Mucosa of descending colon (tissue), 3 donors: ENCODE measurements at regions not wholly inside any gene's neighbourhood (a gene's known extent, or its start where the extent isn't known, plus 50 kb on each side); places are given as distances from the start of the nearest gene placed in this dataset.
"Not testable (repeated sequence)": the region's sequence is repeated elsewhere in the genome, so short reads cannot be mapped to it uniquely, and the experiment has no call there.

Experiments
- ATAC-seq: fragments of 200-7000 bp; cut with Tn5 transposase; one replicate; pipeline ENCODE4 v1.9.1; 2020; ENCODE audit warnings: mild to moderate bottlenecking, moderate library complexity
- DNase-seq, 3 donors: peaks; one replicate each; pipeline ENCODE4 v3.0.0-alpha.2; 2020
- H3K36me3 ChIP-seq: fragments of 200-600 bp; one replicate; pipeline ENCODE4 v1.8.0; 2021; ENCODE audit warnings: low read depth, mild to moderate bottlenecking
- H3K4me1 ChIP-seq: fragments of 200-600 bp; one replicate; pipeline ENCODE4 v1.8.0; 2021; ENCODE audit warnings: low read depth, mild to moderate bottlenecking
- H3K4me3 ChIP-seq: fragments of 200-600 bp; one replicate; pipeline ENCODE4 v1.8.0; 2021; ENCODE audit warnings: mild to moderate bottlenecking
- H3K9me3 ChIP-seq: fragments of 200-600 bp; one replicate; pipeline ENCODE4 v1.8.0; 2021; ENCODE audit warnings: mild to moderate bottlenecking
- CTCF ChIP-seq: fragments of 200-600 bp; IDR thresholded peaks from one replicate; pipeline ENCODE4 v1.8.0; 2022; ENCODE audit warnings: antibody characterized with exemption, mild to moderate bottlenecking
- intact Hi-C, 2 donors: fragments of 100-400 bp; cut with DNase I in 1 of 2; cut with micrococcal nuclease in 1 of 2; formaldehyde crosslinking; loops; one replicate each; pipeline versions ENCODE4 v1.11.0 to v1.11.1; 2022; cut with DNase I, micrococcal nuclease
- donor health status: DM: no; HTN: no; CAD: no; lungs with moderate emphysema.
- donor health status: DM: no; HTN: no; CAD: no.
- donor health status: DM: no; HTN: yes; CAD: no.

GRCh38 chrX:758917-759316, 128.3 kb downstream of the SHOX start:
- H3K4me1 ChIP-seq, result no peaks in the 10 kb centered on the region
- H3K4me3 ChIP-seq, result no peak overlapping the region
- intact Hi-C loops, result no loop called here
- ATAC-seq, result no peak
- H3K36me3 ChIP-seq, result no peaks in the 10 kb centered on the region
- no peak for TF ChIP-seq CTCF
- no peaks in the 10 kb centered on the region for H3K9me3 ChIP-seq
- DNase-seq, result no peak

DNA sequence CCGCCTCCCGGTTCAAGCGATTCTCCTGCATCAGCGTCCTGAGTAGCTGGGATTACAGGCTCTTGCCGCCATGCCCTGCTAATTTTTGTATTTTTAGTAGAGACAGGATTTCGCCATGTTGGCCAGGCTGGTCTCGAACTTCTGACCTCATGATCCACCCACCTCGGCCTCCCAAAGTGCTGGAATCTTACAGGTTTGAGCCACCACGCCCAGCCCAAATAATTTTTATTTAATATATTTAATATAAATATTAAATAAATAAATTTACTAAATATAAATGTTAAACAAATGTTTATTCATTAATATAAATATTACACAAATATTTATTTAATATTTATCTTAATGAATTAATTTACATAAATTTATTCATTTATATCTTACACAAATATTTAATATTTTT, 120.2 kb downstream of the SHOX start:
- no peaks in the 10 kb centered on the region for H3K4me1 ChIP-seq
- no peak for TF ChIP-seq CTCF
- ATAC-seq, result no peak
- no peak for DNase-seq
- intact Hi-C loops, result no loop called here
- no peak overlapping the region for H3K4me3 ChIP-seq
- H3K9me3 ChIP-seq, result no peaks in the 10 kb centered on the region
- no peaks in the 10 kb centered on the region for H3K36me3 ChIP-seq

GRCh38 chrX:750263-750662, 119.7 kb downstream of the SHOX start:
- H3K36me3 ChIP-seq, result no peaks in the 10 kb centered on the region
- H3K9me3 ChIP-seq, result no peaks in the 10 kb centered on the region
- H3K4me1 ChIP-seq, result no peaks in the 10 kb centered on the region
- intact Hi-C loops, result no loop called here
- no peak overlapping the region for H3K4me3 ChIP-seq
- ATAC-seq (no peak), DNase-seq (no peak)
- no peak for TF ChIP-seq CTCF

GRCh38 chrX:747176-747575, 116.6 kb downstream of the SHOX start:
- no peak overlapping the region for H3K4me3 ChIP-seq
- TF ChIP-seq CTCF, result no peak
- H3K9me3 ChIP-seq, result no peaks in the 10 kb centered on the region
- DNase-seq (no peak), ATAC-seq (no peak)
- H3K4me1 ChIP-seq, result no peaks in the 10 kb centered on the region
- H3K36me3 ChIP-seq, result no peaks in the 10 kb centered on the region
- intact Hi-C loops, result no loop called here

DNA sequence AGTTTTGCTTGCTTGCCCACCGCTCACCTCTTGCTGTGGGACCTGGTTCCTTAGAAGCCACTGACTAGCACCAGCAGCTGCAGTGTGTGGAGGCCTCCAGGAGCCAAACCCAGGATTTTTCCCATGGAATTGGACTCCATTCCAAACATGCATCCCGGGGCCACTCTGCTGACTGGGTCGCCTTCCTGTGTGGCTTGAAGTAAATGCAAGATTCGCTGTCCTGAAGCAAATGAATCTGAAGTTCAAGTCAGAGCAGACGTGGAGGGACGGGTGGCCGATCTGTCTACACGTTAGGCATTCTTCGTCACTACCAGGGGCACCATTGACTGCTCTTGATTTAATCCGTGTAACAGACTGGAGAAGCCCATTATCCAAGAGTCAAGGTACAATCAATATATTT, 109.0 kb downstream of the SHOX start:
- TF ChIP-seq CTCF, result no peak
- ATAC-seq, result no peak
- intact Hi-C loops, result no loop called here
- DNase-seq, result no peak
- Histone ChIP-seq H3K9me3 (no peaks in the 10 kb centered on the region), H3K36me3 (no peaks in the 10 kb centered on the region), H3K4me1 (no peaks in the 10 kb centered on the region), H3K4me3 (no peak overlapping the region)

DNA sequence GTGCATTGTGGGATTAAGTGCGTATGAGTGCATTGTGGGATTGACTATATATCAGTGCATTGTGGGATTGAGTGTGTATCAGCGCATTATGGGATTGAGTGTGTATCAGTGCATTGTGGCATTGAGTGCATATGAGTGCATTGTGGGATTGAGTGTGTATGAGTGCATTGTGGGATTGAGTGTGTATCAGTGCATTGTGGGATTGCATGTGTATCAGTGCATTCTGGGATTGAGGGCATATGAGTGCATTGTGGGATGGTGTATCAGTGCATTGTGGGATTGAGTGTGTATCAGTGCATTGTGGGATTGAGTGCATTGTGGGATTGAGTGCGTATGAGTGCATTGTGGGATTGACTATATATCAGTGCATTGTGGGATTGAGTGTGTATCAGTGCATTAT, 106.4 kb downstream of the SHOX start:
- DNase-seq, H3K4me3 ChIP-seq, H3K4me1 ChIP-seq, ATAC-seq, intact Hi-C loops, H3K9me3 ChIP-seq, H3K36me3 ChIP-seq: not testable (repeated sequence)
